Panc1 (cell line): ENCODE measurements at regions not wholly inside any gene's neighbourhood (a gene's known extent, or its start where the extent isn't known, plus 50 kb on each side); places are given as distances from the start of the nearest gene placed in this dataset.

Source experiments
- ATAC-seq: fragments of 200-7000 bp; cut with Tn5 transposase; 2 replicates; pipeline ENCODE4 v1.9.1; 2020; ENCODE audit warnings: mild to moderate bottlenecking, moderate library complexity
- BruUV-seq: library from RNA; stranded (reverse); fragments of 400-500 nt; replicated peaks from 2 replicates; lab custom pipeline; 2021; lab: Mats Ljungman, UMichigan
- CTCF ChIA-PET: fragments of 300-600 bp; sonication (Branson Sonifier 250); formaldehyde crosslinking; loops from one replicate; lab custom pipeline; 2022; ENCODE audit warnings: antibody characterized with exemption; lab: Charles Lee
- POLR2A ChIA-PET: fragments of 300-600 bp; sonication (Branson Sonifier 250); formaldehyde crosslinking; loops from one replicate; lab custom pipeline; 2022; ENCODE audit warnings: antibody characterized with exemption; lab: Charles Lee
- DNase-seq: peaks from one replicate; pipeline ENCODE4 v3.0.0-alpha.2; 2010; ENCODE audit warnings: low read depth, low spot score
- H3K27ac ChIP-seq: 2 replicates; pipeline ENCODE4 v1.5.1; 2011; ENCODE audit warnings: mild to moderate bottlenecking, low read length, inconsistent platforms
- H3K27me3 ChIP-seq: fragments of 200-500 bp; sonication (Bioruptor generic); 2 replicates; pipeline ENCODE4 v1.6.0; 2014; ENCODE audit warnings: low read length, inconsistent platforms; ENCODE audit not compliant: control insufficient read depth, insufficient read depth
- H3K36me3 ChIP-seq: fragments of 200-500 bp; sonication (Bioruptor generic); 2 replicates; pipeline ENCODE4 v1.5.1; 2014; ENCODE audit warnings: inconsistent platforms, mild to moderate bottlenecking, low read length, moderate library complexity; ENCODE audit not compliant: control insufficient read depth, insufficient read depth
- H3K4me1 ChIP-seq: 2 replicates; pipeline ENCODE4 v1.5.1; 2011; ENCODE audit warnings: inconsistent platforms, mild to moderate bottlenecking, low read length, moderate library complexity; ENCODE audit not compliant: control insufficient read depth, insufficient read depth
- H3K4me3 ChIP-seq, 2 experiments: 2 replicates each; pipeline ENCODE4 v1.5.1; 2011 to 2012; ENCODE audit warnings: low read depth in 2 of 2, low read length in 2 of 2, mild to moderate bottlenecking in 2 of 2, inconsistent platforms in 1 of 2, moderate library complexity in 1 of 2
- H3K9me3 ChIP-seq: fragments of 200-500 bp; sonication (Bioruptor generic); 2 replicates; pipeline ENCODE4 v1.5.1; 2014; ENCODE audit warnings: low read depth, mild to moderate bottlenecking, inconsistent platforms, low read length, moderate library complexity; ENCODE audit not compliant: control insufficient read depth, insufficient read depth
- CTCF ChIP-seq: fragments of 450-650 bp; IDR thresholded peaks from 2 replicates; pipeline ENCODE4 v1.5.1; 2017; ENCODE audit warnings: mild to moderate bottlenecking
- POLR2AphosphoS5 ChIP-seq: IDR thresholded peaks from 2 replicates; pipeline ENCODE4 v1.6.1; 2012; ENCODE audit warnings: mild to moderate bottlenecking, low read depth, low read length, moderate library complexity
- REST ChIP-seq, 2 experiments: IDR thresholded peaks; 2 replicates each; pipeline ENCODE4 v1.6.1; 2011 to 2012; ENCODE audit warnings: low read depth in 2 of 2, control low read depth in 1 of 2, low read length in 1 of 2, mild to moderate bottlenecking in 1 of 2, moderate library complexity in 1 of 2; ENCODE audit not compliant: insufficient read depth in 1 of 2
- SIN3A ChIP-seq: IDR thresholded peaks from 2 replicates; pipeline ENCODE4 v1.6.1; 2012; ENCODE audit warnings: low read depth, mild to moderate bottlenecking, low read length, moderate library complexity, borderline replicate concordance; ENCODE audit not compliant: insufficient read depth
- TCF7L2 ChIP-seq: IDR thresholded peaks from 2 replicates; pipeline ENCODE4 v1.6.1; 2011; ENCODE audit warnings: mild to moderate bottlenecking, low read depth, low read length, inconsistent platforms
- in situ Hi-C: cut with HindIII; loops from 2 replicates; pipeline ENCODE4 v1.10.0; 2016; ENCODE audit warnings: low sequenced_read_pairs, low pct_unique_long_range_greater_than_20kb
- intact Hi-C: fragments of 100-400 bp; cut with micrococcal nuclease; formaldehyde crosslinking; loops from one replicate; pipeline ENCODE4 v1.10.0; 2022; ENCODE audit not compliant: unreplicated experiment

DNA sequence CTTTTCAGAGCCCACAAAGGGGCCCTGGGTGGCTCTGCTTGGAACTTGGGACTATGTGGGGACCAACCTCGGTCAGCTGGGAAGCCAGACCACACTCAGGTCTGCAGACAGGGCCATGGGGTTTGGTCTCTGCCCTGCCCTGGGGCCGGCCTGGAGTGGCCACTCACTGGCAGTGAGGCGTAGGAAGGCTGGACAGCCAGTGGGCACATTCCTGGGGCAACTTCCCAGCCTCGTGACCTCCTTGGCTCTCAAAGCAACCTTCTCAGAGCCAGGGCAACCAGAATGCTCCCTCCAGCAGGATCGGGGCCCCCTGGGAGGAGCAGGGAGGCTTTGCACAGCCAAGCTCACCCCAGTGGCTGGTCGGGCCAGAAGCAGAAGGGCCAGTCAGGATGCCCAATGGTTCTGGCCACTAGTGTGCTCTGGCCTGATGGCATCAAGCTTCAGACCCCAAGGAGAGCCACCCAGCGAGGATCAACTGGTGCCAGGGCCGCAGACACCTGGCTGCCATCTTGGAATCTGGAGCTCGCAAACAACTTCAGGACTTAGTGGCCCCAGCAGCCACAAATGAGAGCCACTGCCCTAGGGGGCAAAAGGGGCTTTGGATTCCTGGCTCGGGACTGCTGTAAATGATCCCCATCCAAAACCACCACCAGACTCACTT is 87.1 kb downstream of the MYEOV start:
- in situ Hi-C loops (no loop called here), intact Hi-C loops (no loop called here)
- Histone ChIP-seq H3K4me1 (peaks cover 50% of the 10 kb centered on the region), H3K36me3 (no peaks in the 10 kb centered on the region), H3K4me3 (no peak overlapping the region), H3K27ac (peak overlapping the region; percentile 82), H3K27me3 (no peaks in the 10 kb centered on the region), H3K9me3 (no peaks in the 10 kb centered on the region)
- BruUV-seq: no TSS peak
- DNase-seq: no peak
- no peak for ATAC-seq
- POLR2A ChIA-PET: no interaction called here
- CTCF ChIA-PET: no interaction called here
- no peak for TF ChIP-seq SIN3A
- TF ChIP-seq TCF7L2: no peak
- TF ChIP-seq CTCF: no peak
- TF ChIP-seq POLR2AphosphoS5: no peak
- TF ChIP-seq REST (IDR thresholded peaks at IDR 0.05; ENCODE audit: insufficient read depth in 1 of 2, low read depth in 2 of 2, low read length in 1 of 2): no peak

- Histone ChIP-seq H3K36me3 (no peaks in the 10 kb centered on the region), H3K4me1 (peaks cover 44% of the 10 kb centered on the region), H3K4me3 (peak overlapping the region; percentile 2 to 52; a peak in 3 of 4 replicates), H3K9me3 (no peaks in the 10 kb centered on the region), H3K27me3 (no peaks in the 10 kb centered on the region), H3K27ac (peak overlapping the region; percentile 82)
- intact Hi-C loops (no loop called here), in situ Hi-C loops (no loop called here)
- ChIA-PET POLR2A (interaction anchor here (0.6 kb wide), 1 partner anchor 115 kb away, joined by 4 read pairs; no protein-coding TSS in a partner anchor), CTCF (interaction anchor here (0.5 to 0.6 kb wide), 3 partner anchors 69 to 276 kb away, joined by 5 read pairs; no protein-coding TSS in a partner anchor)
- no TSS peak for BruUV-seq
- DNase-seq (no peak), ATAC-seq (peak; percentile 1; the same call in 1 of the 2 replicates)
- TF ChIP-seq TCF7L2: no peak
- TF ChIP-seq POLR2AphosphoS5: no peak
- no peak for TF ChIP-seq REST (IDR thresholded peaks at IDR 0.05; ENCODE audit: insufficient read depth in 1 of 2, low read depth in 2 of 2, low read length in 1 of 2)
- TF ChIP-seq SIN3A: no peak
- TF ChIP-seq CTCF: no peak
Measured at GRCh38 chr11:69381681-69382130, 87.8 kb downstream of the MYEOV start.
